HepG2 (cell line): ENCODE measurements at regions not wholly inside any gene's neighbourhood (a gene's known extent, or its start where the extent isn't known, plus 50 kb on each side); places are given as distances from the start of the nearest gene placed in this dataset.

ENCODE experiments used
- ZNF232 ChIP-seq: sonication (generic); formaldehyde crosslinking; IDR thresholded peaks from 2 replicates; pipeline ENCODE4 v1.4.0; 2020; ENCODE audit warnings: missing genetic modification reagents, borderline replicate concordance
- TF ChIP-seq, protein P1 (sequence below): sonication (generic); formaldehyde crosslinking; IDR thresholded peaks from 2 replicates; pipeline ENCODE4 v1.4.0; 2020; ENCODE audit warnings: missing genetic modification reagents, borderline replicate concordance

DNA sequence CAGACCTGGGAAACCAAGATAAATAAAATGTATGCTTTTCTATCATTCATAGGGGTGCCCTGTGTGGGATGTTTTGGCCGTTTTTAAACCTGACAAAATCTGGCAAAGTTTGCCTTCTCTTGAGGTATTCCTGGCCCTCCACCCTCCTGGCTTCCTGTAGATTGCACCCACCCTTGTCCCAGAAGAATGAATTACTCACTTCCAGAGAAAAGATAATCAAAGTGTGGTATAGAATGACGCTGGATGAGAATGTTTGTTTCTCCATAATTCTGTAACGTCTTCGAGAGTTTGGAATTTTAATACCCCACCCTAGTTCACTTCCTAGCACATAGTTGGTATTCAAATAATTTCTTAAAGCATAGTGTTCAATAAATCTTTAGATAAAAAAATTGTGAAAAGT is 519.7 kb upstream of the PFKP start:
- TF ChIP-seq ZNF232 (CRISPR knock-in tag) = no peak
- TF ChIP-seq, protein P1, sequence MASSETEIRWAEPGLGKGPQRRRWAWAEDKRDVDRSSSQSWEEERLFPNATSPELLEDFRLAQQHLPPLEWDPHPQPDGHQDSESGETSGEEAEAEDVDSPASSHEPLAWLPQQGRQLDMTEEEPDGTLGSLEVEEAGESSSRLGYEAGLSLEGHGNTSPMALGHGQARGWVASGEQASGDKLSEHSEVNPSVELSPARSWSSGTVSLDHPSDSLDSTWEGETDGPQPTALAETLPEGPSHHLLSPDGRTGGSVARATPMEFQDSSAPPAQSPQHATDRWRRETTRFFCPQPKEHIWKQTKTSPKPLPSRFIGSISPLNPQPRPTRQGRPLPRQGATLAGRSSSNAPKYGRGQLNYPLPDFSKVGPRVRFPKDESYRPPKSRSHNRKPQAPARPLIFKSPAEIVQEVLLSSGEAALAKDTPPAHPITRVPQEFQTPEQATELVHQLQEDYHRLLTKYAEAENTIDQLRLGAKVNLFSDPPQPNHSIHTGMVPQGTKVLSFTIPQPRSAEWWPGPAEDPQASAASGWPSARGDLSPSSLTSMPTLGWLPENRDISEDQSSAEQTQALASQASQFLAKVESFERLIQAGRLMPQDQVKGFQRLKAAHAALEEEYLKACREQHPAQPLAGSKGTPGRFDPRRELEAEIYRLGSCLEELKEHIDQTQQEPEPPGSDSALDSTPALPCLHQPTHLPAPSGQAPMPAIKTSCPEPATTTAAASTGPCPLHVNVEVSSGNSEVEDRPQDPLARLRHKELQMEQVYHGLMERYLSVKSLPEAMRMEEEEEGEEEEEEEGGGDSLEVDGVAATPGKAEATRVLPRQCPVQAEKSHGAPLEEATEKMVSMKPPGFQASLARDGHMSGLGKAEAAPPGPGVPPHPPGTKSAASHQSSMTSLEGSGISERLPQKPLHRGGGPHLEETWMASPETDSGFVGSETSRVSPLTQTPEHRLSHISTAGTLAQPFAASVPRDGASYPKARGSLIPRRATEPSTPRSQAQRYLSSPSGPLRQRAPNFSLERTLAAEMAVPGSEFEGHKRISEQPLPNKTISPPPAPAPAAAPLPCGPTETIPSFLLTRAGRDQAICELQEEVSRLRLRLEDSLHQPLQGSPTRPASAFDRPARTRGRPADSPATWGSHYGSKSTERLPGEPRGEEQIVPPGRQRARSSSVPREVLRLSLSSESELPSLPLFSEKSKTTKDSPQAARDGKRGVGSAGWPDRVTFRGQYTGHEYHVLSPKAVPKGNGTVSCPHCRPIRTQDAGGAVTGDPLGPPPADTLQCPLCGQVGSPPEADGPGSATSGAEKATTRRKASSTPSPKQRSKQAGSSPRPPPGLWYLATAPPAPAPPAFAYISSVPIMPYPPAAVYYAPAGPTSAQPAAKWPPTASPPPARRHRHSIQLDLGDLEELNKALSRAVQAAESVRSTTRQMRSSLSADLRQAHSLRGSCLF (CRISPR knock-in tag) = no peak
